GM18873 (cell line): ENCODE measurements at regions not wholly inside any gene's neighbourhood (a gene's known extent, or its start where the extent isn't known, plus 50 kb on each side); places are given as distances from the start of the nearest gene placed in this dataset.
"Not testable (repeated sequence)": the region's sequence is repeated elsewhere in the genome, so short reads cannot be mapped to it uniquely, and the experiment has no call there.

Experiments used
- ATAC-seq: cut with Tn5 transposase; IDR thresholded peaks from one replicate; pipeline ENCODE4 v1.9.1; 2021; ENCODE audit warnings: mild to moderate bottlenecking, moderate library complexity, moderate number of reproducible peaks; ENCODE audit not compliant: unreplicated experiment, low FRiP score

GRCh38 chr16:29248306-29248939, 158.1 kb downstream of the NPIPB11 start:
- not testable (repeated sequence) for ATAC-seq

DNA sequence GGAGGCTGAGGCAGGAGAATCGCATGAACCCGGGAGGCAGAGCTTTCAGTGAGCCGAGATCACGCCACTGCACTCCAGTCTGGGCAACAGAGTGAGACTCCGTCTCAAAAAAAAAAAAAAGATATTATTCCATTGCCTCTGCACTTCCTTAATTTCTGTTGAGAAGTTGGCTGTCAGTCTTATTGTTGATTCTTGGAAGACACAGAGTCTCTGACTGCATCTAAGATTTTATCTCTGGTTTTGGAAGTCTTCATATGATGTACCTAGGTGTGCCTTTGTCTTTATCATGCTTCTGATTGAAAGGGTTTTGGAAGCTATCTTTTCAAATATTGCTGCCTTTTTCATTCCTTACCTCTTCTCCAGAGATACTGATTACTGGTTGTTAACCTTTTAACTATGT, 160.4 kb downstream of the NPIPB11 start:
- not testable (repeated sequence) for ATAC-seq

DNA sequence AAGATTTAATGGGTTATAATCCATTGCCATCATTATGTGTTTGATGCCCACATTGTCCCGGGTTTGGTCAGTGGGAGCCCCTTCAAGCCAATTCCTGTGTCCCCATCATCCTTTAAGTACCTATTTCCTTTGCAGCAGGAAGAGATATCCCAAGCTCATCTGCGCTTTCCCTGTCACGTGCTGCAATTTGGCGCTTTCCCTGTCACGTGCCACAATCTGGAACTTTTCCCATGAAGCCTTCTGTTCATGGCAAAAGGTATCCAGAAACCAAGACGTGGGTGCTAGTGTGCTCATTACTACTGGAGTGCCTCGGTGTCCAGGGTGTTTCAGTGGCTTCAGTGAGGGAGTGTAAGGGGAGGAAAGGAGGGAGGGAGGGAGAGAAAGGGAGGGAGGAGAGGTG, 168.5 kb downstream of the NPIPB11 start:
- ATAC-seq: no peak

GRCh38 chr16:29237495-29237894, 169.0 kb downstream of the NPIPB11 start:
- not testable (repeated sequence) for ATAC-seq

- ATAC-seq: not testable (repeated sequence)
Observed at GRCh38 chr16:29237023-29237422, 169.5 kb downstream of the NPIPB11 start.

DNA sequence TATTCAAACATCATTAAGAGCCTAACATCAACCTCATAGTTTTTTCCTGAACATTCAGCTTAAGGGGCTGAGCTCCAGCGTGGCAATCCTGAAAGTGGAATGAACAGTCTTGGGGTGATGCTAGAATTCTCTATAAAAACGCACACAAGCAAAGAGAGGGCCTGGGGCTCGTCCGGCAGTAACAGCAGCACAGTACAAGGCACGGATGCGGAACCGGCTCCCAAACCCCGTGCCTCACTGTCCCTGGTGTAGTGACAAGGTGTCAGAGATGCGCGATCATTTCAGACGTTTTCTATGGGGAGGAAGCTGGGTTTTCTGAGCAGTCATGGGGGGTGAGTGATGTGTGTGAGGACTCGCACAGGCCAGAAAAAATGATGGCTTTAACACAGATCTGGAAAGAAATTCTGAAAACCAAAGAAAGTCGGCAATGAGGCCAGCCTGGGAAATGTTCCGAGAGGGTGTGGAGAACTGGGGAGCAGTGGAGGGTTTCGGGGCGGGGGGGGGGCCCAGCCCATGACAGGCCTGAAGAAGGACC, 170.6 kb downstream of the NPIPB11 start:
- not testable (repeated sequence) for ATAC-seq

GRCh38 chr16:29234536-29235275, 171.8 kb downstream of the NPIPB11 start:
- not testable (repeated sequence) for ATAC-seq

- ATAC-seq: not testable (repeated sequence)
Observed at GRCh38 chr16:29233705-29234404, 172.7 kb downstream of the NPIPB11 start.

DNA sequence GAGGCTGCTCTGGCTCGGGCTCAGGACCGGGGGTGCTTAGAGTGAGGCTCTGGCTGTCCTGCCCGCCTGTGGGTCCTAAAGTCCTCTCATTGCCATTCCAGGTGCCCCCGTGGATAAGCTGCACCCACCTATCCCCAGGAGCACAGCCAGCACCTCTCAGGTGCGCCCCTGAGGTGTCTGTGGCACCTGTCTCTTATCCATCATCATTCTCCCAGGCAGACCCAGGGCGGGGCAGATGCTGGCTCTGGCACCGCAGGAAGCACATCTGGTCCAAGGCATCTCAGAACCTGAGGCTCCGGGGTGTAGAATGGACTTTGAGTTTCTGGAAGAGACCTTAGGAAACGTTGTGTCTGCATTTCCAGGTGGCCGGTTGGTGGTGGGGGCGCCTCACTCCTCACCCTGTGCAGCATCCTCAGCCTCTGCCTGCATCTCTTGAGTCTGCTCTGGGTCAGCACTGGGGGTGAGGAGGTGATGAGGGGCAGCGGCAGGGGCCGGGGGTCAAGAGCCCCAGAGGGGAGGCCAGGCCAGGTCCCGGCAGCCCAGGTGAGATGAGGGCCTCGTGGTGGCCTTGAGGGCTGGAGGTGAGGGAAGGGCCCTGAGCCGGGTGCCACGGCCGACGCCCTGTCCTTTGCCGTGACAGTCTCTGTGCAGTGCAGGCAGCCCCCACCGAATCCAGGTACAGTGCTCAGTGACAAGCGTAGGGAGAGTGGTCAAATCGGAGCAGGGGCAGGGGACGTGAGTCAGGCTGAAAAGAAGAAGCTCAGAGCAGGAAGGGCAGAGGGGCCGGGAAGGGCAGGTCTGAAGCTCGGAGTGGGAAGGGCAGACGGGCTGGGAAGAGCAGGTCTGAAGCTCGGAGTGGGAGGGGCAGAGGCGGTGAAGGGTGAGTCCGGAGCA, 173.5 kb downstream of the NPIPB11 start:
- ATAC-seq: no peak

DNA sequence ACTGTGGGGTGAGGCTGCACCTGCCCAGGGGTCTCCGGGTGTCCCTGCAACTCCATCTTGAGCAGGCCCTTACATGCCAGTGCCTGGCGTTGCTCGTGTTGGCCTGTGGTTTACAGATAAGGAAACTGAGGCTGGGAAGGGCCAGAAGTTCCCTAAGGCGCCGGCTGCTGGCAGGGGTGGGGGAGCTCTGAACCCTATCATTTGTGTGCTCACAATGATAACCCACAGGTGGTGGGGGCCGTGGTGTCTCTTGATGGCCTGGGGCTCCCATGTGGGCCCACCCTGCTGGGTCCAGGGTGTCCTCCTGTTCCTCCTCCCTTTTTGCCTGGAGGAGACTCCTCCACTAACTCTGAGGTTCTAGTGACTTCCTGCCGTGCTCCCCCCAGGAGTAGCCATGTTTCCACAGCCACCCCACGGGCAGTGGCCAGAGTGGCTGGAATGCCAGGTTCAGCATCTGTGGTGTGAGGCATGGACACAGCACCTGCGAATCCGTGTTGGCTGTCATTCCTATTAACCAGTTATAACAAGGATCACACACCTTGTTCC, 174.3 kb downstream of the NPIPB11 start:
- not testable (repeated sequence) for ATAC-seq

DNA sequence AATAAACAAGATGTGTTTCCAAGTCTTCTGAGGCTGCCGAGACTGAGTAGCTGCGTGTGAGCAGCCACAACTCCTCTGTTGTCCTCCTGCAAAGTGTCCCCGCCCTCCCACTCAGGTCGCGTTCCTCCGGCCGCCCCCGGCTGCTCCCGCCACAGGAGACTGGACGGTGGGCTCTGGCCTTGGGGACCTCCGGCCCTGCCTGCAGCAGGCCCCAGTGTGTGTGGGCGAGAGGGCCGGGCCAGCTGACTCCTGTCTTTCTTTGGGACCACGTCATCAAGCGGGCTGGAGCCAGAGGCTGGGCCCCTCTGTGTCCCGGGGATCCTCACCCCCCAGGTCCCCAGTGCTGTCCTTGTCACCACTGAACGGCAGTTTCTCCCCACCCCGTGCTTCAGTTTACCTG, 175.3 kb downstream of the NPIPB11 start:
- no peak for ATAC-seq

DNA sequence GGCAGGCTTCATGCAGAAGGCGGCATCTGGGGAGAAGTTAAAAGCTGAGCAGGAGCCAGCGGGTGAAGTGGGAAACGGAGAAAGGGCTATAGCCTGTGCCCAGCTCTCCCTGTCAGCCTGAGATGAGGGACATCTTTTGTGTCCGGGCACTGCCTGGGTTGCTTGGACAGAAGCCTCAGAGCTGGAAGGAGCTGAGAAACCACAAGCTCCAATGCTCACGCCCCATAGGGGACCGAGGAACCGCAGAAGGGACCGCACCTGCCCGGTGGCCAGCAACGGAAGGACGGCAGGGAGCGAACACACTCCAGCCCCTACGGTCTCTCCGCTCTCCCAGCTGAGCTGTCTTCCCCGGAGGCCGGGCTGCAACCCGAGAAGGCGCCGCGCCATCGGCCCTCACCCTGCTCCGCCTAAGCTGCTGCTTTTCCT, 175.8 kb downstream of the NPIPB11 start:
- ATAC-seq: no peak

DNA sequence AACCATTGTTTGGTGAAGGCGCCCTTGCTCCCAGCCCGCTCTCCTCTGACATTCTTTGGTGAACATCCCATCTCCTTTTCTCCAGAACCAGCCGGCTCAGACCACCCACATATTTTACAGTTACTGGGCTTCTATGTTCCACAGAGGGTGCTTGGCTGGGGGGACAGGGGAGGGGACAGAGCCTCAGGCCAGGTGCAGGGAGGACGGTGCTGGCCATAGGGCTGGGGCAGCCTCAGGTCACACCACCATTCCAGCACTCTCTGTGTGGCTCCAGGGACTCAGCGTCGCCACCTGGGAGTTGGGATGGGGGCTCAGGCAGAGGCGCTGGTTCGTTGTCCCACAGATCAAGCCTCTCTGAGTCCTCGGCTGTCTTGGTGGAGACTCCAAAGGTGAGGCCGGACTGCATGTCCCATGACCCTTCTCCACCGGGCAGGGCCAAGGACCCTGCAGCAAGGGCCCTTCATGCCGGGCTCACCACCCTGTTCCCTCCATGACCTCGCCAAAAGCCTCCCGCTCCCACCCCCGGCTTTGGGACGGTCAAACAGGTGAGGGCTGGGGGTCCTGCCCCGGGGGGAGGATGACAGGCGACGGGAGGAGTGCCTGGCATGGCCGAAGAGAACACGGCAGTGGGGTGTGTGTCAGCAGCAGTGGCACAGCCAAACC, 176.4 kb downstream of the NPIPB11 start:
- not testable (repeated sequence) for ATAC-seq

DNA sequence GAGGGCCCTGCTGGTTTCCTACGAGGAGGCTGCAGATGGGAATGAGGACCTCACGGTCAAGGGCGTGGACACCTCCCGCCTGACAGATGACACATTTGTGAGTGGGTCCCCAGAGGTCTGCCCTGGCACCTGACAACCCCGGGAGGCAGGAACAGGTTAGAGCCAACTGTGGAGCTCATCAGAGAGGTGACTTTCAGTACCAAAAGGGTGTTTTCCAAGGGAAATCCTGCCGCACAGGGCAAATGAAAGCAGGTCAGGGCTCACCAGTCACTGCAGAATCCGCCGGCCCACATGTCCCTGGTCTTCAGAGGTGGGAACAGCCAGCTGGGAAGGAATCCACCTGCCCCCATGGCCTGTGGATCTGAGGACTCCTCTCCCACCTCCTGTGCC, 176.9 kb downstream of the NPIPB11 start:
- ATAC-seq: not testable (repeated sequence)

GRCh38 chr16:29228664-29229611, 177.6 kb downstream of the NPIPB11 start:
- ATAC-seq: not testable (repeated sequence)

- not testable (repeated sequence) for ATAC-seq
Observed at GRCh38 chr16:29227751-29228663, 178.5 kb downstream of the NPIPB11 start.

- ATAC-seq: no peak
Observed at GRCh38 chr16:29226782-29227181, 179.7 kb downstream of the NPIPB11 start.
